HCT116 (cell line): ENCODE measurements at regions not wholly inside any gene's neighbourhood (a gene's known extent, or its start where the extent isn't known, plus 50 kb on each side); places are given as distances from the start of the nearest gene placed in this dataset.

ENCODE experiments used
- ATAC-seq: fragments of 200-7000 bp; cut with Tn5 transposase; 2 replicates; pipeline ENCODE4 v1.9.1; 2020; ENCODE audit warnings: mild to moderate bottlenecking, moderate library complexity
- BruUV-seq: library from RNA; stranded (reverse); fragments of 400-500 nt; replicated peaks from 2 replicates; lab custom pipeline; 2021; lab: Mats Ljungman, UMichigan
- CTCF ChIA-PET: fragments of 300-600 bp; sonication (Branson Sonifier 250); formaldehyde crosslinking; loops from one replicate; lab custom pipeline; 2021; ENCODE audit warnings: antibody characterized with exemption; lab: Charles Lee
- POLR2A ChIA-PET: fragments of 300-600, 350-600 bp; sonication (Branson Sonifier 250); formaldehyde crosslinking; loops from one replicate; lab custom pipeline; 2021; ENCODE audit warnings: antibody characterized with exemption; lab: Charles Lee
- RAD21 ChIA-PET, 2 experiments: fragments of 300-600 bp; sonication (Branson Sonifier 250); formaldehyde crosslinking; loops; one replicate each; lab custom pipeline; 2023; ENCODE audit warnings: low total read pairs in 2 of 2; ENCODE audit not compliant: uncharacterized antibody in 2 of 2, unreplicated experiment in 2 of 2, low non-redundant PET in 1 of 2; lab: Charles Lee
- DNase-seq: peaks from one replicate; pipeline ENCODE4 v3.0.0-alpha.2; 2010; ENCODE audit warnings: low read depth, low spot score
- H2AFZ ChIP-seq: fragments of 200-600 bp; shearing (Covaris generic), sonication (generic); 2 replicates; pipeline ENCODE4 v1.6.1; 2017; ENCODE audit warnings: low read depth, mixed run types, mixed read lengths, antibody characterized with exemption, low read length; ENCODE audit not compliant: poor library complexity, severe bottlenecking
- H3K27ac ChIP-seq: 2 replicates; pipeline ENCODE4 v1.5.1; 2012; ENCODE audit warnings: low read depth, low read length
- H3K27me3 ChIP-seq: fragments of 200-600 bp; sonication (generic); 2 replicates; pipeline ENCODE4 v1.6.1; 2016; ENCODE audit warnings: mixed run types, low read length, mixed read lengths; ENCODE audit not compliant: insufficient read depth
- H3K36me3 ChIP-seq, 2 experiments: fragments of 200-500 bp in 1 of 2; fragments of 200-600 bp in 1 of 2; sonication (Bioruptor generic) in 1 of 2; sonication (generic) in 1 of 2; 2 replicates each; pipeline versions ENCODE4 v1.5.1 to v1.6.1; 2014 to 2016; ENCODE audit warnings: low read length in 2 of 2, inconsistent platforms in 1 of 2, mixed read lengths in 1 of 2, mixed run types in 1 of 2; ENCODE audit not compliant: insufficient read depth in 2 of 2, control insufficient read depth in 1 of 2
- H3K4me1 ChIP-seq, 2 experiments: fragments of 200-600 bp in 1 of 2; sonication (generic) in 1 of 2; 2 replicates each; pipeline versions ENCODE4 v1.5.1 to v1.6.1; 2012 to 2017; ENCODE audit warnings: low read length in 2 of 2, inconsistent platforms in 1 of 2, mild to moderate bottlenecking in 1 of 2, mixed read lengths in 1 of 2, mixed run types in 1 of 2, moderate library complexity in 1 of 2; ENCODE audit not compliant: insufficient read depth in 2 of 2, control insufficient read depth in 1 of 2
- H3K4me2 ChIP-seq: fragments of 200-600 bp; sonication (generic); 2 replicates; pipeline ENCODE4 v1.6.1; 2017; ENCODE audit warnings: mixed run types, low read length, mixed read lengths
- H3K4me3 ChIP-seq, 2 experiments: fragments of 200-600 bp in 1 of 2; sonication (generic) in 1 of 2; replicated peaks in 1 of 2; 2 replicates each; pipeline ENCODE4 v1.5.1; 2011 to 2016; ENCODE audit warnings: low read length in 2 of 2, control low read depth in 1 of 2, low read depth in 1 of 2, mild to moderate bottlenecking in 1 of 2, mixed read lengths in 1 of 2, mixed run types in 1 of 2
- H3K79me2 ChIP-seq: fragments of 200-600 bp; sonication (generic); 2 replicates; pipeline ENCODE4 v1.6.1; 2017; ENCODE audit warnings: mild to moderate bottlenecking, mixed run types, low read length, moderate library complexity, mixed read lengths; ENCODE audit not compliant: insufficient read depth
- H3K9ac ChIP-seq: fragments of 200-600 bp; sonication (generic); 2 replicates; pipeline ENCODE4 v1.6.1; 2016; ENCODE audit warnings: low read length, mixed read lengths
- H3K9me2 ChIP-seq: fragments of 200-600 bp; sonication (generic), shearing (Covaris generic); 2 replicates; pipeline ENCODE4 v1.6.1; 2017; ENCODE audit warnings: mixed run types, mild to moderate bottlenecking, moderate library complexity; ENCODE audit not compliant: insufficient read depth
- H3K9me3 ChIP-seq, 2 experiments: fragments of 200-500 bp in 1 of 2; fragments of 200-600 bp in 1 of 2; sonication (Bioruptor generic) in 1 of 2; sonication (generic) in 1 of 2; 2 replicates each; pipeline ENCODE4 v1.6.1; 2014 to 2017; ENCODE audit warnings: low read length in 2 of 2, mixed read lengths in 2 of 2, inconsistent platforms in 1 of 2, low read depth in 1 of 2, mild to moderate bottlenecking in 1 of 2, mixed run types in 1 of 2, moderate library complexity in 1 of 2; ENCODE audit not compliant: control insufficient read depth in 1 of 2, insufficient read depth in 1 of 2
- H4K20me1 ChIP-seq: fragments of 200-600 bp; sonication (generic), shearing (Covaris generic); 2 replicates; pipeline ENCODE4 v1.6.1; 2017; ENCODE audit warnings: mixed run types, mild to moderate bottlenecking, moderate library complexity; ENCODE audit not compliant: insufficient read depth
- ATF3 ChIP-seq: IDR thresholded peaks from 2 replicates; pipeline ENCODE4 v1.6.1; 2012
- CBX3 ChIP-seq: IDR thresholded peaks from 2 replicates; pipeline ENCODE4 v1.6.1; 2012; ENCODE audit warnings: low read depth
- CTCF ChIP-seq, 3 experiments: fragments of 200-600 bp in 1 of 3; sonication (generic) in 1 of 3; IDR thresholded peaks in 2 of 3; conservative IDR thresholded peaks in 1 of 3; 2 replicates each; pipeline ENCODE4 v1.5.1; 2012 to 2017; ENCODE audit warnings: low read depth in 2 of 3, low read length in 2 of 3, antibody characterized with exemption in 1 of 3, borderline replicate concordance in 1 of 3, control low read depth in 1 of 3, mild to moderate bottlenecking in 1 of 3, mixed read lengths in 1 of 3, mixed run types in 1 of 3, moderate library complexity in 1 of 3; ENCODE audit not compliant: insufficient read depth in 1 of 3
- EGR1 ChIP-seq: IDR thresholded peaks from 2 replicates; pipeline ENCODE4 v1.6.1; 2012; ENCODE audit warnings: low read depth
- ELF1 ChIP-seq: IDR thresholded peaks from 2 replicates; pipeline ENCODE4 v1.6.1; 2012; ENCODE audit warnings: low read depth, borderline replicate concordance
- EZH2phosphoT487 ChIP-seq: fragments of 200-600 bp; IDR thresholded peaks from 2 replicates; pipeline ENCODE4 v1.6.1; 2018; ENCODE audit warnings: antibody characterized with exemption, borderline replicate concordance
- FOSL1 ChIP-seq: IDR thresholded peaks from 2 replicates; pipeline ENCODE4 v1.6.1; 2012; ENCODE audit warnings: low read depth
- JUND ChIP-seq: IDR thresholded peaks from 2 replicates; pipeline ENCODE4 v1.6.1; 2012
- MAX ChIP-seq: IDR thresholded peaks from 2 replicates; pipeline ENCODE4 v1.6.1; 2012
- POLR2A ChIP-seq: IDR thresholded peaks from 2 replicates; pipeline ENCODE4 v1.7.0; 2011; ENCODE audit warnings: borderline replicate concordance; ENCODE audit not compliant: insufficient read depth, insufficient read length; ENCODE audit errors: extremely low read depth
- POLR2AphosphoS5 ChIP-seq: IDR thresholded peaks from 2 replicates; pipeline ENCODE4 v1.6.1; 2011; ENCODE audit warnings: mild to moderate bottlenecking, low read depth, low read length, moderate library complexity
- REST ChIP-seq: IDR thresholded peaks from 2 replicates; pipeline ENCODE4 v1.6.1; 2012; ENCODE audit warnings: low read depth
- SIN3A ChIP-seq: IDR thresholded peaks from 2 replicates; pipeline ENCODE4 v1.6.1; 2012; ENCODE audit warnings: low read depth
- SRF ChIP-seq: IDR thresholded peaks from 2 replicates; pipeline ENCODE4 v1.6.1; 2012; ENCODE audit warnings: low read depth
- TCF7L2 ChIP-seq: IDR thresholded peaks from 2 replicates; pipeline ENCODE4 v1.7.0; 2011; ENCODE audit warnings: borderline replicate concordance, inconsistent platforms; ENCODE audit not compliant: insufficient read depth, insufficient read length; ENCODE audit errors: extremely low read depth
- ZBTB33 ChIP-seq: IDR thresholded peaks from 2 replicates; pipeline ENCODE4 v1.6.1; 2011; ENCODE audit warnings: mild to moderate bottlenecking, low read length, moderate library complexity; ENCODE audit not compliant: insufficient replicate concordance; ENCODE audit errors: extremely low read depth
- ZFX ChIP-seq: fragments of 450-650 bp; IDR thresholded peaks from 2 replicates; pipeline ENCODE4 v1.6.1; 2017
- ZNF274 ChIP-seq: fragments of 200-500 bp; sonication (Bioruptor generic); IDR thresholded peaks from 2 replicates; pipeline ENCODE4 v1.6.1; 2014; ENCODE audit warnings: mild to moderate bottlenecking, low read depth, low read length, inconsistent platforms
- intact Hi-C: fragments of 100-400 bp; cut with micrococcal nuclease; formaldehyde crosslinking; loops from 2 replicates; pipeline ENCODE4 v1.10.0; 2022

GRCh38 chr5:63516006-63516405 lies 446.2 kb downstream of the HTR1A start:
- no peaks in the 10 kb centered on the region for H3K27me3 ChIP-seq
- H3K4me2 ChIP-seq = no peak overlapping the region
- no peaks in the 10 kb centered on the region for H3K9me2 ChIP-seq
- no peak for ATAC-seq
- H3K4me3 ChIP-seq = no peak overlapping the region
- DNase-seq = no peak
- H3K4me1 ChIP-seq = no peaks in the 10 kb centered on the region
- H3K36me3 ChIP-seq = no peaks in the 10 kb centered on the region
- H3K9ac ChIP-seq = no peak overlapping the region
- H4K20me1 ChIP-seq = no peaks in the 10 kb centered on the region
- peaks cover 8 to 15% of the 10 kb centered on the region in 2 experiments; a peak in 2 of 4 replicates for H3K9me3 ChIP-seq
- H3K27ac ChIP-seq = no peak overlapping the region
- RAD21 ChIA-PET = no interaction called here
- TF ChIP-seq ATF3 = no peak
- TF ChIP-seq REST = no peak
- no peak for TF ChIP-seq ZFX
- TF ChIP-seq ZNF274 = no peak
- TF ChIP-seq POLR2AphosphoS5 = no peak
- no peak for TF ChIP-seq CTCF (IDR thresholded peaks at IDR 0.05 in 2 of 3, conservative IDR thresholded peaks at IDR 0.05 in 1 of 3; ENCODE audit: borderline replicate concordance in 1 of 3, insufficient read depth in 1 of 3, low read depth in 2 of 3, low read length in 2 of 3)
- no peak for TF ChIP-seq CBX3
- no peak for TF ChIP-seq EZH2phosphoT487
- TF ChIP-seq ZBTB33 = no peak
- TF ChIP-seq MAX = no peak
- no peak for TF ChIP-seq EGR1
- TF ChIP-seq SIN3A = no peak
- TF ChIP-seq POLR2A = no peak
- no peak for TF ChIP-seq SRF
- TF ChIP-seq ELF1 = no peak
- TF ChIP-seq FOSL1 = no peak
- TF ChIP-seq TCF7L2 = no peak
- no peak for TF ChIP-seq JUND
- no peaks in the 10 kb centered on the region for H3K79me2 ChIP-seq
- no TSS peak for BruUV-seq
- POLR2A ChIA-PET = no interaction called here
- CTCF ChIA-PET = no interaction called here
- no peak overlapping the region for H2AFZ ChIP-seq
- intact Hi-C loops = no loop called here
